Gastroesophageal sphincter (tissue), 3 donors: ENCODE measurements at regions not wholly inside any gene's neighbourhood (a gene's known extent, or its start where the extent isn't known, plus 50 kb on each side); places are given as distances from the start of the nearest gene placed in this dataset.

Experiments
- EP300 ChIP-seq: sonication (generic); formaldehyde crosslinking; IDR thresholded peaks from one replicate; pipeline ENCODE4 v1.6.1; 2017; ENCODE audit warnings: antibody characterized with exemption, mild to moderate bottlenecking
- POLR2A ChIP-seq, 2 donors: fragments of 450-650 bp; IDR thresholded peaks; one replicate each; pipeline ENCODE4 v1.6.1; 2017; ENCODE audit warnings: antibody characterized with exemption in 2 of 2, mild to moderate bottlenecking in 2 of 2, moderate library complexity in 1 of 2
- POLR2AphosphoS5 ChIP-seq: sonication (generic); formaldehyde crosslinking; IDR thresholded peaks from one replicate; pipeline ENCODE4 v1.6.1; 2017; ENCODE audit warnings: antibody characterized with exemption
- TF ChIP-seq, protein P1 (sequence below), 4 experiments: fragments of 200-600 bp in 2 of 4; fragments of 450-650 bp in 2 of 4; sonication (generic) in 1 of 4; IDR thresholded peaks; one replicate each; pipeline ENCODE4 v1.5.1; 2017 to 2019; ENCODE audit warnings: antibody characterized with exemption in 4 of 4, mild to moderate bottlenecking in 2 of 4, moderate library complexity in 2 of 4

GRCh38 chr9:18208166-18209059 lies 265.5 kb upstream of the ADAMTSL1 start:
- TF ChIP-seq, protein P1, sequence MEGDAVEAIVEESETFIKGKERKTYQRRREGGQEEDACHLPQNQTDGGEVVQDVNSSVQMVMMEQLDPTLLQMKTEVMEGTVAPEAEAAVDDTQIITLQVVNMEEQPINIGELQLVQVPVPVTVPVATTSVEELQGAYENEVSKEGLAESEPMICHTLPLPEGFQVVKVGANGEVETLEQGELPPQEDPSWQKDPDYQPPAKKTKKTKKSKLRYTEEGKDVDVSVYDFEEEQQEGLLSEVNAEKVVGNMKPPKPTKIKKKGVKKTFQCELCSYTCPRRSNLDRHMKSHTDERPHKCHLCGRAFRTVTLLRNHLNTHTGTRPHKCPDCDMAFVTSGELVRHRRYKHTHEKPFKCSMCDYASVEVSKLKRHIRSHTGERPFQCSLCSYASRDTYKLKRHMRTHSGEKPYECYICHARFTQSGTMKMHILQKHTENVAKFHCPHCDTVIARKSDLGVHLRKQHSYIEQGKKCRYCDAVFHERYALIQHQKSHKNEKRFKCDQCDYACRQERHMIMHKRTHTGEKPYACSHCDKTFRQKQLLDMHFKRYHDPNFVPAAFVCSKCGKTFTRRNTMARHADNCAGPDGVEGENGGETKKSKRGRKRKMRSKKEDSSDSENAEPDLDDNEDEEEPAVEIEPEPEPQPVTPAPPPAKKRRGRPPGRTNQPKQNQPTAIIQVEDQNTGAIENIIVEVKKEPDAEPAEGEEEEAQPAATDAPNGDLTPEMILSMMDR (IDR thresholded peaks at IDR 0.05), result peak; percentile 61 to 78 (median 70)
- TF ChIP-seq POLR2AphosphoS5 (no peak), POLR2A (IDR thresholded peaks at IDR 0.05) (no peak), EP300 (no peak)
